ENCODE measurements at regions not wholly inside any gene's neighbourhood (a gene's known extent, or its start where the extent isn't known, plus 50 kb on each side); places are given as distances from the start of the nearest gene placed in this dataset.

GRCh38 chr9:18014556-18014955, 435.7 kb downstream of the SH3GL2 start:
- TF ChIP-seq CTCF (conservative IDR thresholded peaks at IDR 0.05 in 1 of 2, IDR thresholded peaks at IDR 0.05 in 1 of 2; ENCODE audit: low read depth in 1 of 2, low read length in 2 of 2) (no peak), EZH2 (IDR thresholded peaks at IDR 0.05; ENCODE audit: low read length, missing control alignments) (no peak)
